ENCODE measurements at regions not wholly inside any gene's neighbourhood (a gene's known extent, or its start where the extent isn't known, plus 50 kb on each side); places are given as distances from the start of the nearest gene placed in this dataset.

- no peak overlapping the region for H3K4me3 ChIP-seq (ENCODE audit: low read length)
- Mint-ChIP-seq H3K27ac (no peak overlapping the region), H3K4me1 (peaks cover 22% of the 10 kb centered on the region), H3K9me3 (no peaks in the 10 kb centered on the region), H3K27me3 (ENCODE audit: insufficient read depth) (peaks cover 14% of the 10 kb centered on the region), H3K4me3 (no peak overlapping the region), H3K36me3 (ENCODE audit: low read depth) (no peaks in the 10 kb centered on the region)
- peaks cover 6% of the 10 kb centered on the region for H3K4me1 ChIP-seq (ENCODE audit: control insufficient read depth, insufficient read depth, low read length)
- no peaks in the 10 kb centered on the region for H3K9me3 ChIP-seq (ENCODE audit: control insufficient read depth, low read length)
- H3K27me3 ChIP-seq (ENCODE audit: control insufficient read depth, insufficient read depth, low read length, poor library complexity, severe bottlenecking) = no peaks in the 10 kb centered on the region
- H3K9ac ChIP-seq (ENCODE audit: extremely low read depth, low read length, poor library complexity, severe bottlenecking) = no peak overlapping the region
- H3K27ac ChIP-seq (ENCODE audit: low read depth, low read length) = no peak overlapping the region
- DNase-seq = no peak
- 74 to 88% methylated on average over 4 to 5 of the region's 5 CpGs for WGBS, 2 experiments (ENCODE audit: insufficient coverage in 1 of 2, insufficient read length in 1 of 2)
- no peaks in the 10 kb centered on the region for H3K36me3 ChIP-seq (ENCODE audit: control insufficient read depth, insufficient read depth, low read length)
- no peak for TF ChIP-seq CTCF (conservative IDR thresholded peaks at IDR 0.05)
Measured at GRCh38 chr14:57930241-57930975, 64.5 kb upstream of the SLC35F4 start.

- no peak overlapping the region for H3K27ac ChIP-seq (ENCODE audit: low read depth, low read length)
- peaks cover 14% of the 10 kb centered on the region for H3K27me3 Mint-ChIP-seq (ENCODE audit: insufficient read depth)
- no peak for TF ChIP-seq CTCF (conservative IDR thresholded peaks at IDR 0.05)
- no peak overlapping the region for H3K27ac Mint-ChIP-seq
- H3K4me3 ChIP-seq (ENCODE audit: low read length) = no peak overlapping the region
- H3K4me3 Mint-ChIP-seq = no peak overlapping the region
- H3K4me1 ChIP-seq (ENCODE audit: control insufficient read depth, insufficient read depth, low read length) = peaks cover 6% of the 10 kb centered on the region
- H3K36me3 Mint-ChIP-seq (ENCODE audit: low read depth) = no peaks in the 10 kb centered on the region
- no peaks in the 10 kb centered on the region for H3K36me3 ChIP-seq (ENCODE audit: control insufficient read depth, insufficient read depth, low read length)
- H3K9me3 ChIP-seq (ENCODE audit: control insufficient read depth, low read length) = no peaks in the 10 kb centered on the region
- peaks cover 11% of the 10 kb centered on the region for H3K9me3 Mint-ChIP-seq
- H3K4me1 Mint-ChIP-seq = peaks cover 11% of the 10 kb centered on the region
- H3K9ac ChIP-seq (ENCODE audit: extremely low read depth, low read length, poor library complexity, severe bottlenecking) = no peak overlapping the region
- DNase-seq = no peak
- WGBS, 2 experiments (ENCODE audit: insufficient coverage in 1 of 2, insufficient read length in 1 of 2) = 76 to 100% methylated on average over 1 of the region's 1 CpG
- H3K27me3 ChIP-seq (ENCODE audit: control insufficient read depth, insufficient read depth, low read length, poor library complexity, severe bottlenecking) = no peaks in the 10 kb centered on the region
Measured at GRCh38 chr14:57928732-57929131, 62.8 kb upstream of the SLC35F4 start.

- Histone ChIP-seq H3K36me3 (ENCODE audit: control insufficient read depth, insufficient read depth, low read length) (no peaks in the 10 kb centered on the region), H3K9ac (ENCODE audit: extremely low read depth, low read length, poor library complexity, severe bottlenecking) (no peak overlapping the region), H3K4me1 (ENCODE audit: control insufficient read depth, insufficient read depth, low read length) (no peaks in the 10 kb centered on the region), H3K4me3 (ENCODE audit: low read length) (no peak overlapping the region), H3K9me3 (ENCODE audit: control insufficient read depth, low read length) (no peaks in the 10 kb centered on the region), H3K27ac (ENCODE audit: low read depth, low read length) (no peak overlapping the region), H3K27me3 (ENCODE audit: control insufficient read depth, insufficient read depth, low read length, poor library complexity, severe bottlenecking) (no peaks in the 10 kb centered on the region)
- H3K27ac Mint-ChIP-seq = no peak overlapping the region
- no peaks in the 10 kb centered on the region for H3K36me3 Mint-ChIP-seq (ENCODE audit: low read depth)
- peaks cover 4% of the 10 kb centered on the region for H3K4me1 Mint-ChIP-seq
- no peaks in the 10 kb centered on the region for H3K27me3 Mint-ChIP-seq (ENCODE audit: insufficient read depth)
- 94 to 97% methylated on average over 1 to 2 of the region's 2 CpGs for WGBS, 2 experiments (ENCODE audit: insufficient coverage in 1 of 2, insufficient read length in 1 of 2)
- no peak for DNase-seq
- H3K4me3 Mint-ChIP-seq = no peak overlapping the region
- H3K9me3 Mint-ChIP-seq = peaks cover 19% of the 10 kb centered on the region
- TF ChIP-seq CTCF (conservative IDR thresholded peaks at IDR 0.05) = no peak
Measured at GRCh38 chr14:57921377-57921776, 55.5 kb upstream of the SLC35F4 start.

Data from endodermal cell (in vitro differentiated cells).